WTC11 (cell line): ENCODE measurements at regions not wholly inside any gene's neighbourhood (a gene's known extent, or its start where the extent isn't known, plus 50 kb on each side); places are given as distances from the start of the nearest gene placed in this dataset.

Source experiments
- FOXK1 ChIP-seq: sonication (generic); formaldehyde crosslinking; IDR thresholded peaks from 2 replicates; pipeline ENCODE4 v1.8.0; 2022; ENCODE audit warnings: mild to moderate bottlenecking, moderate library complexity, missing genetic modification reagents
- TF ChIP-seq, protein P1 (sequence below): fragments of 200-600 bp; IDR thresholded peaks from 2 replicates; pipeline ENCODE4 v1.8.0; 2022; ENCODE audit warnings: antibody characterized with exemption

DNA sequence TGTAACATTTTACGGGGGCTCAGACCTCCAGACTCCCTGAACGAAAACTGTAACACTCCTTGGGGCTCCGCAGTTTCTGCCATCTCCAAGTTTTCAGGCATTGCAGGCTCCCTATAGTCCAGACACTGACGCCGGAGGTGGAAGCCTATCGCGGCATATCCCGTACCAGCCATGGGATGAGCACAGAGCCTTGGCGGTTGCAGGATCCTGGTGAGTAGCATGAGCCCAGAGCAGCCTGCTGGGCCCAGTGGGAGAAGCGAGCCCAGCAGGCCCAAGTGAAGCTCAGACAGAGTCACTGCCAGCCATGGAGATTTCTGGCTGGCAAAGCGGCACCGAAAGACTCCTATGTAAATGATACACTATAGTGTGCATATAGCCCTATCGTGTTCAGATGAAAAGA, 446.8 kb downstream of the COL11A1 start:
- TF ChIP-seq, protein P1, sequence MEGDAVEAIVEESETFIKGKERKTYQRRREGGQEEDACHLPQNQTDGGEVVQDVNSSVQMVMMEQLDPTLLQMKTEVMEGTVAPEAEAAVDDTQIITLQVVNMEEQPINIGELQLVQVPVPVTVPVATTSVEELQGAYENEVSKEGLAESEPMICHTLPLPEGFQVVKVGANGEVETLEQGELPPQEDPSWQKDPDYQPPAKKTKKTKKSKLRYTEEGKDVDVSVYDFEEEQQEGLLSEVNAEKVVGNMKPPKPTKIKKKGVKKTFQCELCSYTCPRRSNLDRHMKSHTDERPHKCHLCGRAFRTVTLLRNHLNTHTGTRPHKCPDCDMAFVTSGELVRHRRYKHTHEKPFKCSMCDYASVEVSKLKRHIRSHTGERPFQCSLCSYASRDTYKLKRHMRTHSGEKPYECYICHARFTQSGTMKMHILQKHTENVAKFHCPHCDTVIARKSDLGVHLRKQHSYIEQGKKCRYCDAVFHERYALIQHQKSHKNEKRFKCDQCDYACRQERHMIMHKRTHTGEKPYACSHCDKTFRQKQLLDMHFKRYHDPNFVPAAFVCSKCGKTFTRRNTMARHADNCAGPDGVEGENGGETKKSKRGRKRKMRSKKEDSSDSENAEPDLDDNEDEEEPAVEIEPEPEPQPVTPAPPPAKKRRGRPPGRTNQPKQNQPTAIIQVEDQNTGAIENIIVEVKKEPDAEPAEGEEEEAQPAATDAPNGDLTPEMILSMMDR, result no peak
- no peak for TF ChIP-seq FOXK1 (CRISPR knock-in tag)
